HL-60 (cell line): ENCODE measurements at regions not wholly inside any gene's neighbourhood (a gene's known extent, or its start where the extent isn't known, plus 50 kb on each side); places are given as distances from the start of the nearest gene placed in this dataset.

Experiments used
- POLR2AphosphoS5 ChIP-seq: IDR thresholded peaks from 2 replicates; pipeline ENCODE4 v1.6.1; 2012; ENCODE audit warnings: low read depth
- REST ChIP-seq: IDR thresholded peaks from 2 replicates; pipeline ENCODE4 v1.6.1; 2012; ENCODE audit warnings: low read depth; ENCODE audit not compliant: insufficient replicate concordance
- TF ChIP-seq, protein P1 (sequence below): IDR thresholded peaks from one replicate; pipeline ENCODE4 v1.5.1; 2011; ENCODE audit warnings: low read length, control low read depth, inconsistent platforms; ENCODE audit not compliant: insufficient read depth

DNA sequence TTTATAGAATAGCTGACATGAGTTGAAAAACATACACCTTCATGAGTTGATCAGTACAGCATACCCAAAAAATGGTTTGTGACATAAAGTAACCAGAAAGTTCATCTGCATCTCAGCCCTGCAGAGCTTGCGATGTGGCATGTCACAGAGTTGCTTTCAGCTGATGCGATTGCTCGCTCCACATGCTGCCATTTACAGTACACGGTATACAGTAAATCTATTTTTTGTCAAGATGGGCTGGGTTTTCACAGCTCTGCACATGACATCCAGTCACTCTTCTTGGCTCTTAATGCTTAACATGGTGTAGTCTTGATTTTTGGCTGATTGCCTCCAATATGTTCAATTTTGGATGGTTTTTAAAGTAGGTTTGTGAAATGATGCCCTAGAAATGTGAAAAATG is 811.9 kb downstream of the SATB2 start:
- TF ChIP-seq, protein P1, sequence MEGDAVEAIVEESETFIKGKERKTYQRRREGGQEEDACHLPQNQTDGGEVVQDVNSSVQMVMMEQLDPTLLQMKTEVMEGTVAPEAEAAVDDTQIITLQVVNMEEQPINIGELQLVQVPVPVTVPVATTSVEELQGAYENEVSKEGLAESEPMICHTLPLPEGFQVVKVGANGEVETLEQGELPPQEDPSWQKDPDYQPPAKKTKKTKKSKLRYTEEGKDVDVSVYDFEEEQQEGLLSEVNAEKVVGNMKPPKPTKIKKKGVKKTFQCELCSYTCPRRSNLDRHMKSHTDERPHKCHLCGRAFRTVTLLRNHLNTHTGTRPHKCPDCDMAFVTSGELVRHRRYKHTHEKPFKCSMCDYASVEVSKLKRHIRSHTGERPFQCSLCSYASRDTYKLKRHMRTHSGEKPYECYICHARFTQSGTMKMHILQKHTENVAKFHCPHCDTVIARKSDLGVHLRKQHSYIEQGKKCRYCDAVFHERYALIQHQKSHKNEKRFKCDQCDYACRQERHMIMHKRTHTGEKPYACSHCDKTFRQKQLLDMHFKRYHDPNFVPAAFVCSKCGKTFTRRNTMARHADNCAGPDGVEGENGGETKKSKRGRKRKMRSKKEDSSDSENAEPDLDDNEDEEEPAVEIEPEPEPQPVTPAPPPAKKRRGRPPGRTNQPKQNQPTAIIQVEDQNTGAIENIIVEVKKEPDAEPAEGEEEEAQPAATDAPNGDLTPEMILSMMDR = no peak
- TF ChIP-seq REST (no peak), POLR2AphosphoS5 (no peak)
